NCI-H1048 (cell line): ENCODE measurements at regions not wholly inside any gene's neighbourhood (a gene's known extent, or its start where the extent isn't known, plus 50 kb on each side); places are given as distances from the start of the nearest gene placed in this dataset.

ENCODE experiments used
- DNase-seq: peaks from one replicate; lab custom pipeline; 2025; lab: John Stamatoyannopoulos, UW

- no peak for DNase-seq
These were observed 422.5 kb downstream of the LPIN1 start for GRCh38 chr2:12168791-12169388.

- no peak for DNase-seq
These were observed 423.3 kb downstream of the LPIN1 start for GRCh38 chr2:12169721-12170120.

- DNase-seq, result no peak
These were observed 423.7 kb downstream of the LPIN1 start for GRCh38 chr2:12170121-12170520.

GRCh38 chr2:12173271-12173942, 427.0 kb downstream of the LPIN1 start:
- no peak for DNase-seq

- DNase-seq, result no peak
These were observed 427.5 kb downstream of the LPIN1 start for GRCh38 chr2:12173943-12174340.

- DNase-seq, result no peak
These were observed 428.9 kb downstream of the LPIN1 start for GRCh38 chr2:12175323-12175722.

- no peak for DNase-seq
These were observed 430.4 kb downstream of the LPIN1 start for GRCh38 chr2:12176623-12177454.

GRCh38 chr2:12177455-12178288, 431.2 kb downstream of the LPIN1 start:
- no peak for DNase-seq

GRCh38 chr2:12178289-12179080, 432.1 kb downstream of the LPIN1 start:
- DNase-seq, result no peak

GRCh38 chr2:12180031-12180430, 433.6 kb downstream of the LPIN1 start:
- DNase-seq, result no peak

GRCh38 chr2:12183032-12183645, 436.7 kb downstream of the LPIN1 start:
- no peak for DNase-seq

- no peak for DNase-seq
These were observed 446.3 kb downstream of the LPIN1 start for GRCh38 chr2:12192762-12193161.

GRCh38 chr2:12194968-12195367, 448.5 kb downstream of the LPIN1 start:
- DNase-seq, result no peak

GRCh38 chr2:12196495-12196894, 450.1 kb downstream of the LPIN1 start:
- DNase-seq, result no peak

GRCh38 chr2:12197133-12197532, 450.7 kb downstream of the LPIN1 start:
- no peak for DNase-seq

- no peak for DNase-seq
These were observed 453.2 kb downstream of the LPIN1 start for GRCh38 chr2:12199491-12200211.

GRCh38 chr2:12201369-12201768, 454.9 kb downstream of the LPIN1 start:
- no peak for DNase-seq

- DNase-seq, result no peak
These were observed 456.1 kb downstream of the LPIN1 start for GRCh38 chr2:12202313-12203075.

- no peak for DNase-seq
These were observed 457.1 kb downstream of the LPIN1 start for GRCh38 chr2:12203528-12203927.
